Cardiac muscle cell (in vitro differentiated cells and primary cell): ENCODE measurements at regions not wholly inside any gene's neighbourhood (a gene's known extent, or its start where the extent isn't known, plus 50 kb on each side); places are given as distances from the start of the nearest gene placed in this dataset.
"Not testable (repeated sequence)": the region's sequence is repeated elsewhere in the genome, so short reads cannot be mapped to it uniquely, and the experiment has no call there.

Experiments used
- DNase-seq, 2 donors: peaks; one replicate each; pipeline versions ENCODE4 v3.0.0 to v3.0.0-alpha.2; 2010 to 2017; ENCODE audit warnings: low read depth in 1 of 2, low spot score in 1 of 2
- H3K27ac ChIP-seq: fragments of 200-600 bp; sonication (generic); 2 replicates; pipeline ENCODE4 v1.5.1; 2016
- H3K27me3 ChIP-seq: fragments of 200-600 bp; sonication (generic); 2 replicates; pipeline ENCODE4 v1.6.0; 2016; ENCODE audit warnings: control low read depth
- H3K36me3 ChIP-seq: fragments of 200-600 bp; sonication (generic); 2 replicates; pipeline ENCODE4 v1.5.1; 2016; ENCODE audit warnings: control low read depth
- H3K4me1 ChIP-seq: fragments of 200-600 bp; sonication (generic); 2 replicates; pipeline ENCODE4 v1.8.1; 2017; ENCODE audit warnings: low read depth, mild to moderate bottlenecking, mixed run types
- H3K4me3 ChIP-seq: fragments of 200-600 bp; sonication (generic); 2 replicates; pipeline ENCODE4 v1.5.1; 2016; ENCODE audit warnings: mild to moderate bottlenecking
- H3K9me3 ChIP-seq: fragments of 200-600 bp; sonication (generic); 2 replicates; pipeline ENCODE4 v1.5.1; 2017; ENCODE audit warnings: low read depth, mild to moderate bottlenecking, control low read depth

GRCh38 chr1:120941066-120941465 is 51.5 kb downstream of the PPIAL4A start:
- H3K9me3 ChIP-seq, H3K4me3 ChIP-seq, DNase-seq, H3K4me1 ChIP-seq, H3K36me3 ChIP-seq, H3K27me3 ChIP-seq, H3K27ac ChIP-seq: not testable (repeated sequence)

- peak overlapping the region; percentile 35 for H3K4me3 ChIP-seq
- not testable (repeated sequence) for DNase-seq, H3K9me3 ChIP-seq, H3K27me3 ChIP-seq, H3K36me3 ChIP-seq, H3K27ac ChIP-seq, H3K4me1 ChIP-seq
Measured at GRCh38 chr1:120941836-120942217, 52.3 kb downstream of the PPIAL4A start.

- DNase-seq: peak; percentile 69
- H3K9me3 ChIP-seq, H3K4me1 ChIP-seq, H3K27me3 ChIP-seq, H3K36me3 ChIP-seq: not testable (repeated sequence)
- peak overlapping the region; percentile 88 for H3K27ac ChIP-seq
- H3K4me3 ChIP-seq: peak overlapping the region; percentile 35
Measured at GRCh38 chr1:120942218-120942944, 52.8 kb downstream of the PPIAL4A start.

GRCh38 chr1:120942945-120943319 is 53.4 kb downstream of the PPIAL4A start:
- not testable (repeated sequence) for H3K4me1 ChIP-seq, H3K27ac ChIP-seq, H3K9me3 ChIP-seq, H3K4me3 ChIP-seq, H3K36me3 ChIP-seq, DNase-seq, H3K27me3 ChIP-seq

GRCh38 chr1:120944691-120945090 is 55.1 kb downstream of the PPIAL4A start:
- H3K36me3 ChIP-seq, H3K27me3 ChIP-seq, H3K4me3 ChIP-seq, H3K27ac ChIP-seq, H3K4me1 ChIP-seq, H3K9me3 ChIP-seq, DNase-seq: not testable (repeated sequence)

GRCh38 chr1:120945122-120945521 is 55.6 kb downstream of the PPIAL4A start:
- H3K36me3 ChIP-seq, H3K4me1 ChIP-seq, H3K9me3 ChIP-seq, DNase-seq, H3K27ac ChIP-seq, H3K4me3 ChIP-seq, H3K27me3 ChIP-seq: not testable (repeated sequence)

GRCh38 chr1:120947114-120947513 is 57.5 kb downstream of the PPIAL4A start:
- not testable (repeated sequence) for DNase-seq, H3K4me1 ChIP-seq

GRCh38 chr1:120949724-120950123 is 60.2 kb downstream of the PPIAL4A start:
- not testable (repeated sequence) for DNase-seq, H3K4me1 ChIP-seq, H3K9me3 ChIP-seq

More at GRCh38 chr1:120947114-120947513, 57.5 kb downstream of the PPIAL4A start:
- H3K9me3 ChIP-seq, H3K27me3 ChIP-seq, H3K4me3 ChIP-seq, H3K36me3 ChIP-seq, H3K27ac ChIP-seq: not testable (repeated sequence)

GRCh38 chr1:120950633-120951032 is 61.1 kb downstream of the PPIAL4A start:
- not testable (repeated sequence) for DNase-seq, H3K27me3 ChIP-seq, H3K36me3 ChIP-seq, H3K9me3 ChIP-seq, H3K27ac ChIP-seq, H3K4me3 ChIP-seq, H3K4me1 ChIP-seq

More at GRCh38 chr1:120949724-120950123, 60.2 kb downstream of the PPIAL4A start:
- not testable (repeated sequence) for H3K4me3 ChIP-seq, H3K27ac ChIP-seq, H3K27me3 ChIP-seq, H3K36me3 ChIP-seq

GRCh38 chr1:120951100-120951499 is 61.5 kb downstream of the PPIAL4A start:
- not testable (repeated sequence) for H3K36me3 ChIP-seq, H3K27ac ChIP-seq, H3K27me3 ChIP-seq, H3K4me3 ChIP-seq, H3K4me1 ChIP-seq, H3K9me3 ChIP-seq
- DNase-seq: peak in 1 of 2 donors; percentile 11

GRCh38 chr1:120952207-120952870 is 62.8 kb downstream of the PPIAL4A start:
- DNase-seq, H3K4me1 ChIP-seq, H3K4me3 ChIP-seq, H3K36me3 ChIP-seq, H3K27ac ChIP-seq, H3K9me3 ChIP-seq, H3K27me3 ChIP-seq: not testable (repeated sequence)

GRCh38 chr1:120952871-120953265 is 63.3 kb downstream of the PPIAL4A start:
- DNase-seq, H3K36me3 ChIP-seq, H3K4me1 ChIP-seq, H3K27me3 ChIP-seq, H3K27ac ChIP-seq, H3K4me3 ChIP-seq, H3K9me3 ChIP-seq: not testable (repeated sequence)
